SHP77 (cell line): ENCODE measurements at regions not wholly inside any gene's neighbourhood (a gene's known extent, or its start where the extent isn't known, plus 50 kb on each side); places are given as distances from the start of the nearest gene placed in this dataset.

Experiments used
- DNase-seq, 2 experiments: peaks; one replicate each; lab custom pipeline; 2025; lab: John Stamatoyannopoulos, UW

DNA sequence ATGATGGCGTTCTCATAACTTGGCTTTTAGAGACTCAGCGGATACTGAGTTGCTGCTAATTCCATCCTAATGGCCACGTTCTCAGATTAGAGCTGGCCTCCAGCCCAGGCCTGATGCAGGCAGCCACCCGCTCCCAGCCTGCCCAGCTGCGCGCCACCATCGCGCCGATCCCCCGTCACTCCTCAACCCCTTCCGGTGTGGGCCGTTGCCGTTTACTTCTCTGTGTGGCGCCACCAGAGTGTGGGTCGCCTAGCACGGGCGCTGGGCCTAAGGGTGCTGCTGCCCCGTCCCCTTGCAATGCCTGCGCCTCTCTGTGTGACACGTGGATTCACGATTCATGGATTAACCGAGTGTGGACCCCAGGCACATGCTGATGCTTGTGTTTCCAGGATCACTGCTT, 1116.0 kb downstream of the BRD1 start:
- no peak for DNase-seq

DNA sequence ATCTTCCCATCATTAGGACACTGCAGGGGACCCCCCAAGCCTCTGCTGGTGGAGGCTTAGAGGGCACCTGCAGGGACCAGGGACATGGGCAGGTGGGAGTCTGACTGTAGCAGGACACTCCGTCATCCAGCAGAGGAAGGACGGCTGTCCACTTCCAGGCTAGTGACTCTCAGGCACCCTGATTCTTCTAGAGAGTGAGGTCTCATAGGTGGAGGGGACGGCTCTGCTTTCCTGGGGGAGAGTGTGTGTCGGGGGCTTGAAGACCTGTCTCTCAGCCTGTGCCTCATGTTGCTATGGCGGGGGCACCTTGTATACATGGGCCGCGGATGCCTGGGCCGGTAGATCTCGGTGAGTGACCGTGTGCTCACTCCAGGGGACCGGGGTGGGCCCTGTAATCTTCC, 1116.6 kb downstream of the BRD1 start:
- DNase-seq, result no peak

DNA sequence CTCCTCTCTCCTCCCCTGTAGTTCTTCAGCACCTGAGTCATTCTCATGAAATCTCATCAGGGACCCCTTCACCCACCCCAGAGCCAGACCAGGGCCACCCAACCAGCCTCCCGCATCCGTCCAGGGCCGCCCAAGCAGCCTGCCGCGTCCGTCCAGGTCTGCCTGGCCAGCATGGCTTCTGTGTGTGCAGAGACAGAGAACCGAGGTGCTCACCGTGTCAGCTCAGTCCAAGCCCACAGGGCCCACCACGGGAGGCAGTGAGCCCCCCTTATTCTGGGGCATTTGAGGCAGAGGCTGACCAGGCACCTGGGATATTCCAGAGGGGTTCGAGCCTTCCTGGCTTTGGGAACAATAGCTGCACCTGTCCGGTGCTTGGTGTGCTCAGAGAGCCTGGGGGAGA, 1117.3 kb downstream of the BRD1 start:
- no peak for DNase-seq

DNA sequence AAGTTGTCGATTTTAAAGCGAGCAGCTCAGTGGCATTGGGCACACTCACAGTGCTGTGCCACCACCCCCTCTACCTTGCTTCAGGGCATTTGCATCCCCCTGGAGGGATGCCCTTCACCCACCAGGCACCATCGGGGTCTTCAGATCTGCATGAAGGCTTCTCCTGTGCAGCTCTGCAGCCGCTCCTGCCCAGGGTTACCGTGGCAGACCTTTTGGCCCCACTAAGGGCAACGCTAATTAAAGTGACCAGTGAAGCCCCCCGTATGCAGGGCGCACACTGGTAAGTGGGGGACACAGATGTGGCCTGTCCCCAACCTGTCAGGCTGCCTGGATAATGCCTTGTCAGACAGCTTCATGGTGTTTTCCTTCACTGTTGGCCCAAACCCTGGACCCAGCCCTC, 1117.7 kb downstream of the BRD1 start:
- no peak for DNase-seq

DNA sequence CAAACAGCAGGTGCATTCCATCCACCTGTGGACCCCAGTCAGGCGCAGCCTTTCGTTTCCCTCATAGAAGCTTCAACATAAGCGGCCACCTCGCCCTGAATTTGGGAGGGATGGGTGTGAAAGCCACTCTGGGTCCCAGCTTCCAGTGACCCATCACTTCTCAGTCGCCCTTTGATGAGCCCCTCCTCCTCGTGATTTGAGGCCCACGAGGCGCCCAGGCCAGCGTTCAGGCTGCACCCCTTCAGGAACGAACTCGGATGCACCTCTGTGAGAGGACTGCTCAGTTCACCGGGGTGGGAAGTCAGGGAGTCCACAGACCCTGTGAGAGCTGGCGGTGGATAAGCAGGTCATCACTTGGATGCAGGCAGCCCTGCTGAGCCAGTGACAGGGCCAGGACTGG, 1118.2 kb downstream of the BRD1 start:
- DNase-seq, result no peak

DNA sequence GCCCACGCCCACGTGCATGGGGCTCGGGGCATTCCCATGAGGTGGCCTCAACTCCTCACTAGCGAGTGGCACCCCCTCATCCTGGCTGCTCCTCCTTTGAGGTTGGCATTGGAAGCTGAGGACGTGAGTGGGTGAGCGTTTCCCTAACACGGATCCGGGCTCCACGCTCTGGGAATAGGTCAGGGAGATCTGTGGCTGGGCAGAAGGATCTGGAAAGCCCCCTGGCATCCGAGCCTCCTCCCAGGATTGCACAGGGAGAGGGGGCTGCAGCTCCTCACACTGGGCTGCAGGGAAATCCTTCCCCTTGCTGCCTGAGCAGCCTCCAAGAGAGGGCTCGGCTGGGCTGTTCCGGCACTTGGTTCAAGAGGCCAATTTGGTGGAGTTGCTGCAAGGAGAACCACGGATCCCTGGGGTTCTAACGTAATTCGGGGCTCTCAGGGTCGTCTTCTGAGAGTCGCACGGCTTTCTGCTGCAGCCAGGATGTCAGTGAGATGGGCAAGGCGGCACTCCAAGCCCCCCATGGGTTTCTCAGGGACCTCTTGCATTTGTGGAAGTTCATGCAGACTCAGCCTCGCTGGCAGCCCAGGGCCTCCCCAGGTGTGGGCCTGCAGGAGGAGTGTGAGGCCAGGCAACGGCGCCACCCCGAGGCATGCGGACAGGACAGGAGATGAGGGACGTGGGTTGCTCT, 1119.0 kb downstream of the BRD1 start:
- DNase-seq, result no peak

DNA sequence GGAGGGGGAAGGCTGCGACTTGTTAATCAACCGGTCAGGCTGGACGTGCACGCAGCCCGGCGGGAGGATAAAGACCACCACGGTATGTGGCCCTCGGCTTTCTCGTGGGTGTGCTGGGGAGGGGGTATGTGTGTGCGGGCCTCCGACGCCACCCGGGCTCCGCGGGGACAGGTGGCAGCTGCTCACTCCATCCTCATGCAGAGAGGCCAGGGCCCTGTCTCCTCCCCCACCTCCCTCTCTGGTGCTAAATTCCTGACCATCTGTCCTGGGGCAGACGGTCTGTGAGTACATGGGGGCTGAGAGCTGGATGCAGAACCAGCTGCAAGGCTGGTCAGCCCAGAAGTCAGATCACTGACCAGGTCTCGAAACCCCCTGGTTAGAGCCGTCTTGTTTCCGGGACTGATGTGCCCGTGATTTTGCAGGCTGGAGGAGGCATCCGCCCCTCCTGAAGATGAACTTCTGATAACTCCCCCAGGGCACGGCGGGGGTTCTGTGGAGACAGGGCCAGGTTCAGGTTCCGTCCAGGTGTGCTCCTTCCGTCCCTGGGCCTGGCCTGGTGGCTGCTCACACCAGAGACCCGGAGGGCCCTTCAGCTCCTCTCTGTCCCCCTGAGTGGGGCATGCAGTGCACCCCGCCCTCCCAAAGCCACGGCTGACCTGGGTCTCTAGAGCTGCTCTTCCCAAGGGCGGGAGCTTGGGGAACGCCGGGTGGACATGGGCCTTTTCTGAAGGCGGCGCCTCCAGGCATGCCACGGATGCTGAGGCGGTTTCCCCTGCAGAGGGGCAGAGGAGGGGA, 1119.7 kb downstream of the BRD1 start:
- no peak for DNase-seq

DNA sequence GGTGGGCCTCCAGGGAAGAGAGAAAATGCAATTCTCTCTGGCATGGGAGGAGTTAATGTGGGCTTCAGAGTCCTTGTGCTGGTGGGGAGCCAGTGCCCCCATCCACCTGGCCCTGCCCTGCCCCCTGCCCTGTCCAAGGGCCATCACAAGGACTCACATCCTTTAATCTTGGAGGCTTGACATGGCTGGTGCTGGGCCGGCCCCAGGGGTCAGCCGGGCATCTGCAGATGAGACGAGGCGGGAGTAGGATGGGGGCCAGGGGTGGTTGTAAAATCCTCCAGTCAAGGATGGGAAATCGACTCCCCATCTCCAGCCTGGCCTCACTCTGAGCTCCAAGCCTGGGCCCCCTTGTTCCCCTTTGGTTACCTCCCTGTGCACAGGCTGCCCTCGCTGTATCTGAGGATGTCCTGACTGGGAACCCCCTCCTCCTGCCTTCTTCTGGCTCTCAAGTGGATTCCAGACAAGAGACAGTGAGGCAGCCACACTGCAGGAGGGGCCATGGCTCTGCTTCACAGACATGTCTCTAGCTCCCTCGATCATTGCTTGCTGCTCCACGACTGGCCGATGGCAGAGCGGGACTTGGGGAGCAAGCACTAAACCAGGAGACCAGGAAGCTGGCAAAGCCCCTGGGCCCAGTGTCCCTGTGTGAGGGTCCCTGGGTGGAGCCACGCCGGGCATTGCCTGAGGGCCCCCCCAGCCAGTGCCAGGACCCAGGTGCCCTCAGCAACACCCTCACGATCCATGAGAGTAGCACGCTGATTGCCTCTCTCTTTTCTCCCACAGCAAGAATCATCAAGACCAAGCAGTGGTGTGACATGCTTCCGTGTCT, 1120.5 kb downstream of the BRD1 start:
- no peak for DNase-seq

DNA sequence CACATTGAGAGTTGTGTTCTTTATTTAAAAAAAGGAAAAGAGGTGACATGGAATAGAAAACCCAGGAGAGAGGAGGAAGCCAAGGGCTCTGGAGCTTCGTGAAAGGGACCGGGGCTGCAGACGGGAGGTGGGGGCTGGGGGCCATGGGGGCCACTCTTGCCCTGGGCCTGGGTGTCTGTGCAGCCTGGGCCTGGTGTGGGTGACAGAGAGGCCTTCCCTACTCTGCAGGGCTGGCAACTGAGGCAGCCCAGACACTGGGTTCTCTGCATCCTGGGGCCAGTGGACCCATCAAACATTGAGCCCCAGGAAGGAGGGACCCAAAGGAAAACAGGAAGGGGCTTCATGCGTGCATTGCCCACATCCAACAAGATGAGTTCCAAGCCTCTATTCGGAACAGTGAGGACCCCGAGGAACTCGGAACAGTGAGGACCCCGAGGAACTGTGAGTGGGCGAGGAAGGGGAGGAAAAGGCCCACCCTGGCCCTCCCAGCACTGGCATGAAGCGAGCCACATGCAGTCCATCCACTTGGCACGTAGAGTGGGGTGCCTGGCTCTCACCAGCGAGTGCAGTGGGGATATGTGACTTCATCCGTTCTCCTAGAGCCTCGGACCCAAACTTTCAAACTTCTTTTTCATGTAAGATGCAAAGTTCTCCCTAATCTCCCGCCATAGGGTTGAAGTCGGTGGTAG, 1121.6 kb downstream of the BRD1 start:
- no peak for DNase-seq

DNA sequence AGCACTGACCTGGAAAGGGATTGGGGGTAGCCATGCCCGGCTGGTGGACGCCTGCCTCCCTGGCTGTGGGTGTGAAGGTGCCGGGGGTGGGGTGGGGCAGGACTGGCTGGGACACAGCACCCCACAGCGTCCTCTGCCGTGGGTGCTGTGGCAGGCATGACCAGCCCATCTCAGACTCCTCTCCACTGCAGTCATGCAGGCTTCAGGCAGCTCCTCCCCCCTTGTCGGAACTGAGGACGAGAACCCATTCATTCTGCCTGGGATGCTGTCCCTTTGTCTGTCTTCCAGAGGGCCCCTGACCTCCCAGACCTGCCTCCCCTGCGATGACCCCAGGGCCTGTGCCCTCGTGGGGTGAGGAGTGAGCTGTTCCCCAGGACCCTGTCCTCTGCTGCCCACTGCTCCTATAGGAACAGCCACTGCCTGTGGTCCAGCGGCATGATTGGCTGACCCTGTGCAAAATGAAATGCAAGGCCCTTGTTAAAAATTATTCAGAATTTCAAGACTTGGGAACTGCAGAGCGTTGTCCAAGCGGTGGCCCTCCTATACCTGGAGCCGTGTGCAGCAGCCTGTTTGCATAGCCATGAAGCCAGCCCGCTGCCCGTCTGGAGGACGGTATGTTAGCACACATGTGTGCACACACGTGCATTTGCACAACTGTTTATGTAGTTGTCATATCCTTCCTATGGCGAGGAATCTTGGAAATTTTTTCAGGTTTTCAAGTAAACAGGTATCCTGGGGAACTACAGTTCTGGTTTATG, 1122.3 kb downstream of the BRD1 start:
- DNase-seq, result no peak

DNA sequence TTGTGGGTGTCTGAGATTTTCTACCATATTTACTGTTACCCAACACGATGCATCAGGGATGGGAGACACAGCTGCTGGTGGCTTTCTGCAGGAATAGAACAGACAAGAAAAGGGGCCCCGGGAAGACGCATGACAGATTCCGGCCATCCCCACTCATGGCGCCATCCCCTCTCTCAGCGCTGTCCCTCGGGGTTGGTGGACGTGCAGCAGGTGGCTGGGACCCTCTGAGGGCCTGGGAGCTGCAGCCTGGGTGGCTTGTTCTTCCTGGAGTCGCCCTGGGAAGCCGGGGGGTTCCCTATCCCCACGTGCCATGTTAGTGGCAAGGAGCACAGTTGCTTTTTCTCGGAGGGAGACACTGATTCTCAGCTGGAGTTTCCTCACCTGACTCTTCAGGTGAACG, 1123.3 kb downstream of the BRD1 start:
- no peak for DNase-seq

DNA sequence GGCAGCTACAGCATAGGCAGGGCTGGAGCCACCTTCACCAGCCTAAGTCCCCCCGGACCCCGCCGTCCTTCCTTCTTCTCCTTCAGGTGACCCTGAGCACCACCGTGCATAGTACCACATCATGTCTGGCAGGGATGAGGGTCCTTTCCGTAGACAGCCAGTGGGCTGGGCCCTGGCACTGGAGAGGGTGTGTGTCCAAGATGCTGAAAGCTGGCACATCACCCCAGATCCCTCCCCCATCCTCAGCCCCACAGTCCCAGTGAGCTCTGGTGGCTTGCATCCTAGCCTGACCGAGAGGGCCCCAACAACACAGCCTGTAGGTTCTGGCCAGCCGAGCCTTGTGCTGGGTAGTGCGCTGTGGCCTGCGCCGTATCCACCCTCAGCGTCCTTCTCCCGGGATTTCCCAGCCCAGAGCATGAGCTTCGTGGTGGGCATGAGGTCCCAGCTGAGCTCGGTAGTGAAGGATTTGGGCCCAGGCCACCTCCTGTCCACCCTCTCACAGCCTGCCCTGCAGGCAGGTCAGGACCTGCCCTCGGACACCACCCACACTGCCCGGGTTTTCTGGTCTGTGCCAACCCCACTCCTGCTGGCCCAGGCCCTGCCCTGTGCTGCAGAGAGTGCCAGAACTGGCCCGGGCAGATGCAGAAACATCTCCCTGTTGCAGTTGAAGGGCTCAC, 1124.3 kb downstream of the BRD1 start:
- DNase-seq, result no peak

DNA sequence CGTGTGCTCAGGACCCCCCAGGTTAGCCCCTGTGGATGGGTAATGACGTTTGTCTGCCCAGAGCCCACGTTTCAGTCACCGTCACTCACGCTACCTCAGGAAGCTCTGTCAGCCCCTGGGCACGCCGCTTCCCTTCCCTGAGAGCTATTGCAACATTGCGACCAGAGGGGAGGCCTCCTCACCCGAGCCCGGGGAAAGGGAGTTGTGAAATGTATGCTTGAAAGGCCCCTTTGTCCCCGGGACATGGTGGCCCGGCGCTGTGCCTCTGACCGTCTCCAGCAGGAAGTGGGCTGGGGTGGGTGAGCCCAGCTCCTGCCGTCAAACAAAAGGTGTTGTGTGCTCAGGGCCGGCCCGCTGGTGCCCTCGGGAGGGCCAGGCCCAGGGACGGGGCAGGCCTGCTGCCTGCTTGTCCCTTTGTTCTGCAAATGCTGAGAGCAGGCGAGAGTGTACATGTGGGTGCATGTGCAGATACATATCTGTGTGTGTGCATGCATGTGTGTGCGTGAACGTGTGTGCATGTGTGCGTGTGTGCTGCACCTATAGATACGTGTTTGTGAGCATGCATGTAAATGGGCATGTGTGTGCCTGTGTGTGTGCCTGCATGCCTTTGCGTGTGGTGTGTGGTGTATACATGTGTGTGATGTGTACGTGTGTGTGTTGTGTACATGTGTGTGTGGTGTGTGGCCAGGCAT, 1125.0 kb downstream of the BRD1 start:
- DNase-seq, result no peak

DNA sequence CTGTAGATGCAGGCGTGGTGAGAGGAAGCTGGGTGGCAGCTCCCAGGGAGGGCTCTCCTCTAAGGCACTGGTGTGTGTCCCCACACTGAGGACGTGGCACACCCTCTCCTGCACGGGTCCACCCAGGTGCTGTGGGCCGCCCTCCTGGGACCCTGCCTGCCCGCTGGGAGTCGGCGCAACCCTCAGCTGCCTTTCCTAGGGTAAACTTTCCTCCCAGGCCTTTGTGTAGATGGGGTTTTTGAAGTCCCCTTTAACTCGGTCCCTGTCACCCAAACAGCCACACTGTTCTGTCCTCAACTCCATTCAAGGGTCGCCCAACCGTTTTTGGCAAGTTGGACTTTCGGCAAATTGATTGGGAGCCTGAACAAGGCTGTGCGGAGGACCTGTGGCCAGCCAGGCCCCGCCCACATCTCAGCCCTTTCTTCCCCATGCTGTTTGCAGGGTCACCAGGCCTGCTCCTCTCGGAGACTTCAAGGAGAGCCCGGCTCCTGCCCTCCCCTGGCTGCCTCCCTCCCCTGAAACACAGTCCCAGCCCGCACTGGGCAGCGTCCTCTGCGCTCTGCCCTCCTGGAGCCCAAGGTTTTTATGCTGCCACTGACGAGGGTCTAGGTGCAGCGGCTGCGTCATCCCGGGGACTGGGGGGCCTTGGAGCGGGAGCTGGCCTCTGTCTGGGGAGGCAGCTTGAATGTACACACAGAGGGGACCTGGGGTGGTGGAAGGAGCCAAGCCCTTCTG, 1126.2 kb downstream of the BRD1 start:
- DNase-seq, result no peak

DNA sequence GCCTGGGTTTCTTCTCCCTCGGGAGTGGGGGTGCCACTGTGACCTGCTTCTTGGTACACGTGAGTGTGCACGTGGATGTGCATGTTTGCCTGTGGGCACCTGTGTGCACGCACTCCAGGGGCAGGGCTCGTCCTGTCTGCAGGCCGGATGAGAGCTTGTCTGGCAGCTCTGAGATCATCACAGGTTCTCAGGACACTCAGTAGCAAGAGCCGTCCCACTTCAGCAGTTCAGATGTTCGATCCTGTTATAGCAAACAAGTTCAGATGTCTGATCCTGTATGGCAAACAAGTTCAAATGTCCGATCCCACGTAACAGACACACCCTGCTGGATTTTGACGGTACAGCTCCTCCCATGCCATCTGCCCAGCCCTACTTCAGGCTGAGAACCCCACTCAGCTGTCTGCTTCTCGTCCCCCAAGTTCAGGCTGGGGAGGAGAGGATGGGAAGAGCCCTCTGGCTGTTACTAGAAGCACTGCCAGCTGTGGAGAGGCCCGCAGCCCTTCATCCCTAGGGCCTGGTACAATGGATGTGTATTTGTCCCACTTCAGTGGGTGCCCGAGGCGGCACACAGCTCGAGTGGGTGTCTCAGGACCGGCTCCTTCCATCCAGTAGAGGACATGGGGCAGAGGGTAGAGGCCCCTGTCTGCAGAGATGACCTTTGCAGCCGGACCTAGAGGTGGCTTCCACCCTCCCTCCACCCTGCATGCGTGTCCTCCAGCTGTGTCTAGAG, 1126.9 kb downstream of the BRD1 start:
- DNase-seq, result no peak

DNA sequence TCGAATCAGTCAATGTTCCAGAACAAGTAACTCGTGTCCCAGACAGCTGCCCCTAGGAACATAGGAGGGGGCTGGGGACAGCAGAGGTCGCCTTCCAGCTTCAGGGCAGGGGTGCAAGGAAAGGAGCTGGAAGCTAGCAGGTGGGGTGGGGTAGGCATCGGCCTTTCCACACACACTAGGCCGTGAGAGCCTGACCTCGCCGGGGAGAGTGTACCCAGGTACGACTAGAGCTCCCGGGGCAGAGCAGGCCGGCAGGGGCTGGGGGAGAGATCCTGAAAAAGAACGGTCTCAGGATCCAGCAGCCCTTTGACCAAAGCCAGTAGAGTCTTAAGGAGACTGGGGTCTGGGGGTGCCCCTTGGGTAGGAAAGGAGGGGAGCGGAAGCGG, 1127.5 kb downstream of the BRD1 start:
- DNase-seq, result no peak

DNA sequence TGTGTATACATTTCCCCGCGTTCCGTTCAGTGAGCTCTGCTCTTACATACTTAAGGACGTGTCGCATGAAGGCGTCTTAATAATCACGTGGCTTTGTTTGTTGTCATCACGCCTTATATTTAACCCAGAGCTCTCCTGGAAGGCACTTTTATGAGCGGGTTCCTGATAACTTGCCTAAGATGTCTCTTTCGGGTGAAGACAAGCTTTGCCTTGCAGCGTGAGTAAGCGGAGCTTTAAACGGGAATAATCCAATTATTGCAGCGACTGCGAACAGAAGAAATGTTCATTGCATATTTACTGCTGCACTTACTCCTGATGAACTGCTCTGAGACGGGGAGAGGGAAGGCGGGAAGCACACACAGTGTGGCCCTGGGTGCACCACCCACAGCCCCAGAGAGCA, 1128.2 kb downstream of the BRD1 start:
- no peak for DNase-seq

DNA sequence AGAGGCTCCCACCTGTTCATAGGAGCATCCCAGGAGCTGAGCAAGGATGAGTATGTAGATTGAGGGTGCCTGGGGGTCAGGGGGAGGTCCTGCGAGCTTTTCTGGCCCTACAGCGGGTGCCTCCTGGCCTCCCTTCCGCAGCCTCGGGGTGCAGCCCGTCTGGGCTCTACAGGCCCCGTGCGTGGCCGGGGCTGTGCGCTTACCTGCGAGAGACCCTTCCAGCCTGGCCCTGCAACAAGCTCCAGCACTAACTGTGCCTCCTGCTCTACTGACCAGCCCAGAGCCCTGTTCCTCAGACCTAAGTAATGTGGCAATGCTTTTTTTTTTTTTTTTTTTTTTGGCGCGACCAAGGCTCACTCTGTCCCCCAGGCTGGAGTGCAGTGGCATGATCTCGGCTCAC, 1129.1 kb downstream of the BRD1 start:
- no peak for DNase-seq

DNA sequence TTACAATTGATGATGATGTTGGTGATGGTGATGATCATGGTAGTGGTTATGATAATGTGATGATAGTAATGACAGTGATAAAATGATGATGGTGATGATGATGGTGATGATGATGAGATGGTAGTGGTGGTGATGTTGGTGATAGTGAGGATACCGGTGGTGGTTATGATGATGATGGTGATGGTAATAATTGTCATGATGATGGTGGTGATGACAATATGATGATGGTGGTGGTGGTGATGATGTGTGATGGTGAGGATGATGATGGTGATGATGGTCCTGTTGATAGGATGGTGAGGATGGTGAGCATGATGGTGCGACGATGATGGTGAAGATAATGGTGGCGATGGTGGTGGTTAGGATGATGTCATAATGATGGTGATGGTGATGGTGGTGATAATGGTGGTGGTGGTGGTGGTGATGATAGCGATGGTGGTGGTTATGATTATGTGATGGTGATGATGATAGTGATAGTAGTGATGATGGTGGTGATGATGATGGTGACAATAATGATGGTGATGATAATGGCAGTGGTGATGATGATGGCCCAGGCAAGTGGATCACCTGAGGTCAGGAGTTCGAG, 1129.9 kb downstream of the BRD1 start:
- DNase-seq, result no peak
